ENCODE measurements at regions not wholly inside any gene's neighbourhood (a gene's known extent, or its start where the extent isn't known, plus 50 kb on each side); places are given as distances from the start of the nearest gene placed in this dataset.

GRCh38 chr12:115857160-115857920, 420.2 kb downstream of the MED13L start:
- DNase-seq: no peak

GRCh38 chr12:115852054-115852453, 425.4 kb downstream of the MED13L start:
- DNase-seq: no peak

- no peak for DNase-seq
Observed at GRCh38 chr12:115850957-115851356, 426.5 kb downstream of the MED13L start.

- DNase-seq: no peak
Observed at GRCh38 chr12:115849262-115849943, 428.1 kb downstream of the MED13L start.

- no peak for DNase-seq
Observed at GRCh38 chr12:115847398-115847797, 430.1 kb downstream of the MED13L start.

GRCh38 chr12:115846516-115846915, 431.0 kb downstream of the MED13L start:
- DNase-seq: no peak

GRCh38 chr12:115840159-115840558, 437.3 kb downstream of the MED13L start:
- no peak for DNase-seq

- DNase-seq: no peak
Observed at GRCh38 chr12:115838952-115839351, 438.5 kb downstream of the MED13L start.

- DNase-seq: no peak
Observed at GRCh38 chr12:115837220-115837619, 440.3 kb downstream of the MED13L start.

GRCh38 chr12:115835445-115835844, 442.0 kb downstream of the MED13L start:
- DNase-seq: no peak

GRCh38 chr12:115833704-115834103, 443.8 kb downstream of the MED13L start:
- DNase-seq: no peak

GRCh38 chr12:115830633-115831032, 446.9 kb downstream of the MED13L start:
- DNase-seq: no peak

- DNase-seq: no peak
Observed at GRCh38 chr12:115830070-115830469, 447.4 kb downstream of the MED13L start.

- no peak for DNase-seq
Observed at GRCh38 chr12:115828168-115828567, 449.3 kb downstream of the MED13L start.

- no peak for DNase-seq
Observed at GRCh38 chr12:115824936-115825602, 452.4 kb downstream of the MED13L start.

GRCh38 chr12:115823635-115824034, 453.9 kb downstream of the MED13L start:
- DNase-seq: no peak

GRCh38 chr12:115820656-115821055, 456.8 kb downstream of the MED13L start:
- no peak for DNase-seq

- DNase-seq: no peak
Observed at GRCh38 chr12:115818973-115819372, 458.5 kb downstream of the MED13L start.

GRCh38 chr12:115817389-115817788, 460.1 kb downstream of the MED13L start:
- DNase-seq: no peak

GRCh38 chr12:115815924-115816323, 461.6 kb downstream of the MED13L start:
- DNase-seq: no peak

- DNase-seq: no peak
Observed at GRCh38 chr12:115813256-115813655, 464.2 kb downstream of the MED13L start.

- DNase-seq: no peak
Observed at GRCh38 chr12:115811929-115812328, 465.6 kb downstream of the MED13L start.

- DNase-seq: no peak
Observed at GRCh38 chr12:115811045-115811444, 466.4 kb downstream of the MED13L start.

Measured in midbrain (tissue), 1 donor.